Neural progenitor cell (in vitro differentiated cells): ENCODE measurements at regions not wholly inside any gene's neighbourhood (a gene's known extent, or its start where the extent isn't known, plus 50 kb on each side); places are given as distances from the start of the nearest gene placed in this dataset.

ENCODE experiments used
- EZH2phosphoT487 ChIP-seq: fragments of 200-600 bp; sonication (generic); IDR thresholded peaks from 2 replicates; pipeline ENCODE4 v1.6.1; 2017; ENCODE audit warnings: antibody characterized with exemption
- TF ChIP-seq, protein P1 (sequence below): fragments of 200-600 bp; sonication (generic); IDR thresholded peaks from 2 replicates; pipeline ENCODE4 v1.5.1; 2017; ENCODE audit warnings: antibody characterized with exemption, mild to moderate bottlenecking

DNA sequence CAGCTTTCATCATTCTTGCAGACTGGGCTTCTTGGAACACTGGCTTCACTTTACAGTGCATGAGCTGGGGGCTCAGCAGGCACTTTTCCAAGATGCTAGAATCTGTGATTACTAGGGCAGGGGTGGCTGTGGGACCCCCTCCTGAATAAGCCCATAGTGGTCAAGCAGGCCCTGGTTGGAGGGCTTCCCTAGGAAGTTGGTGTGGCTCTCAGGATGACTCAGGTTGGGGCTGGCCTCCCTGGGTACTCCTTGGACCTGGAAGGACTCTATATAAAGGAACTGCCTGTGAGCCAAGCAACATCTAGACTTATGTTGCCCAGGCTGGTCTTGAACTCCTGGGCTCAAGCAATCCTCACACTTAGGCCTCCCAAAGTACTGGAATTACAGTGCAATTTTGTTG, 88.3 kb upstream of the HELT start:
- TF ChIP-seq, protein P1, sequence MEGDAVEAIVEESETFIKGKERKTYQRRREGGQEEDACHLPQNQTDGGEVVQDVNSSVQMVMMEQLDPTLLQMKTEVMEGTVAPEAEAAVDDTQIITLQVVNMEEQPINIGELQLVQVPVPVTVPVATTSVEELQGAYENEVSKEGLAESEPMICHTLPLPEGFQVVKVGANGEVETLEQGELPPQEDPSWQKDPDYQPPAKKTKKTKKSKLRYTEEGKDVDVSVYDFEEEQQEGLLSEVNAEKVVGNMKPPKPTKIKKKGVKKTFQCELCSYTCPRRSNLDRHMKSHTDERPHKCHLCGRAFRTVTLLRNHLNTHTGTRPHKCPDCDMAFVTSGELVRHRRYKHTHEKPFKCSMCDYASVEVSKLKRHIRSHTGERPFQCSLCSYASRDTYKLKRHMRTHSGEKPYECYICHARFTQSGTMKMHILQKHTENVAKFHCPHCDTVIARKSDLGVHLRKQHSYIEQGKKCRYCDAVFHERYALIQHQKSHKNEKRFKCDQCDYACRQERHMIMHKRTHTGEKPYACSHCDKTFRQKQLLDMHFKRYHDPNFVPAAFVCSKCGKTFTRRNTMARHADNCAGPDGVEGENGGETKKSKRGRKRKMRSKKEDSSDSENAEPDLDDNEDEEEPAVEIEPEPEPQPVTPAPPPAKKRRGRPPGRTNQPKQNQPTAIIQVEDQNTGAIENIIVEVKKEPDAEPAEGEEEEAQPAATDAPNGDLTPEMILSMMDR = no peak
- TF ChIP-seq EZH2phosphoT487 = no peak
